IPS-18c (cell line): ENCODE measurements at regions not wholly inside any gene's neighbourhood (a gene's known extent, or its start where the extent isn't known, plus 50 kb on each side); places are given as distances from the start of the nearest gene placed in this dataset.
A peak's percentile ranks its signal among the peaks of the same experiment; 100 is the strongest.

ENCODE experiments used
- H3K4me3 ChIP-seq: 2 replicates; pipeline ENCODE4 v1.7.0; 2013; ENCODE audit warnings: low read depth, mild to moderate bottlenecking, low read length, moderate library complexity; ENCODE audit not compliant: insufficient read depth
- H3K9me3 ChIP-seq: one replicate; pipeline ENCODE4 v1.6.1; 2013; ENCODE audit warnings: mild to moderate bottlenecking, low read length, moderate library complexity; ENCODE audit not compliant: control insufficient read depth, insufficient read depth

- Histone ChIP-seq H3K4me3 (no peak overlapping the region), H3K9me3 (no peaks in the 10 kb centered on the region)
Measured at GRCh38 chr3:127472506-127472905, 118.0 kb downstream of the TPRA1 start.

DNA sequence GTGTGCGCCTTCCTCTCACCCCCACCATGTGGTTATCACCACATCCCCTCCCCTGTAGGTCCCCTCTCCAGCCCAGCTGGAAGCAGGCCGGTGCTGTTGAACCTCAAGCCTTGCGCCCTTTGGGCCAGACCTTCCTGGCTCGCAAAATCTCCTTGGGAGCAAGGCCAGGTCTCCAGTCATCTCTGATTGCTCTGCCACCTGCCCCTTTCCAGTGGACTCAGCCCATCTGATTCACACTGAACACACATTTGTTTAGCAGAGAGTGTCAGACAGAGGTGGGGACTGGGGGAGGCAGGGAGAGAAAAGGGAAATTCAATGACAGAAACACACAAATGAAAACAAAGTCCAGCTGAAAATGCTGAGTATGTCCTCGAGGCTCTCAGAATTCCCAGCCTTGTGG lies 119.4 kb downstream of the TPRA1 start:
- no peaks in the 10 kb centered on the region for H3K9me3 ChIP-seq
- H3K4me3 ChIP-seq: no peak overlapping the region

- Histone ChIP-seq H3K9me3 (no peaks in the 10 kb centered on the region), H3K4me3 (no peak overlapping the region)
Measured at GRCh38 chr3:127469760-127470159, 120.8 kb downstream of the TPRA1 start.

DNA sequence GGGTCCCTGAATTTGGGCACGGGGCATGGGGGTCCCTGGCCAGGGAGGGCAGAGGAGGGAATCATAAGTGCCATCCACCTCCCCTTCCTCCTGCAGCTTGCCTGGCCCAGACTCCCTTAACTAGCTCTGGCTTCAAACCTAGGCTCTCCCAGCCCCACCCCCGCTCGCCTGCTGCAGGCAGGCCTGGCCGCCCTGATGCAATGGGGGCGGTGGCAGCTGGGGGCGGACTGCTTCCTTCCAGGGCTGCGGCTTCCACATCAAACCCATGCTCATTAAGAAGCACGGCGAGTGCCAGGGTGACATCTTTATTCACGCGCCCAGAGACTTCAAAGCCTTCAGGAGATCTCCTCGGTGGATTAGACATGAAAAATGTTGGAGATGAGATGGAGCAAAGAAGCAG lies 123.1 kb downstream of the TPRA1 start:
- H3K9me3 ChIP-seq: no peaks in the 10 kb centered on the region
- H3K4me3 ChIP-seq: no peak overlapping the region

GRCh38 chr3:127464642-127465041 lies 125.9 kb downstream of the TPRA1 start:
- Histone ChIP-seq H3K9me3 (no peaks in the 10 kb centered on the region), H3K4me3 (no peak overlapping the region)

DNA sequence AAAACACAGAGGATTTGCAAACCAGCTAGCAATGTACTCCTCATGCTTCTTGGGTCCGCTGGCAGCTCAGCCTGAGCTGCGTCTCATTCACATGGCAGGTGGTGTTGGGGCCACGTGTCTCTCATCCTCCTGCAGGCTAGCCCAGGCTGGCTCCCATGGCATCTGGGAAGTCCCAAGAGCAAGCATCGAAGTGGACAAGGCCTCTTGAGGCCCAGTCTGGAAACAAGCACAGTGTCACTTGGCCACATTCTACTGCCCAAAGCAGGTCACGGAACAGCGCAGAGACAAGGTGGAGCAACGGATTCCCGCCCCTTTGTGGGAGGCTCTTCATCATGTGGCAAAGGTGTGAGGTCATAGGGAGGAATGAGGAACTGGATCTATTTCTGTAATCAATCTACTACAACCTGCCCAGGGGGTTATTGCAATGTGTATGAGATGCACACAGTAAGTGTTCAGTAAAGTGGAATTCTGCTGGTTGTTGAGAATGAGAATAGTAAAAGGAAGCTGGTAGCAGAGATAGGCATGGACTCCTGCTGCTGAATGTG lies 128.3 kb downstream of the TPRA1 start:
- H3K9me3 ChIP-seq: no peaks in the 10 kb centered on the region
- H3K4me3 ChIP-seq: no peak overlapping the region

- no peak overlapping the region for H3K4me3 ChIP-seq
- peaks cover 2% of the 10 kb centered on the region for H3K9me3 ChIP-seq
Measured at GRCh38 chr3:127461286-127461910, 129.1 kb downstream of the TPRA1 start.

GRCh38 chr3:127459891-127460290 lies 130.6 kb downstream of the TPRA1 start:
- Histone ChIP-seq H3K4me3 (no peak overlapping the region), H3K9me3 (peaks cover 2% of the 10 kb centered on the region)

DNA sequence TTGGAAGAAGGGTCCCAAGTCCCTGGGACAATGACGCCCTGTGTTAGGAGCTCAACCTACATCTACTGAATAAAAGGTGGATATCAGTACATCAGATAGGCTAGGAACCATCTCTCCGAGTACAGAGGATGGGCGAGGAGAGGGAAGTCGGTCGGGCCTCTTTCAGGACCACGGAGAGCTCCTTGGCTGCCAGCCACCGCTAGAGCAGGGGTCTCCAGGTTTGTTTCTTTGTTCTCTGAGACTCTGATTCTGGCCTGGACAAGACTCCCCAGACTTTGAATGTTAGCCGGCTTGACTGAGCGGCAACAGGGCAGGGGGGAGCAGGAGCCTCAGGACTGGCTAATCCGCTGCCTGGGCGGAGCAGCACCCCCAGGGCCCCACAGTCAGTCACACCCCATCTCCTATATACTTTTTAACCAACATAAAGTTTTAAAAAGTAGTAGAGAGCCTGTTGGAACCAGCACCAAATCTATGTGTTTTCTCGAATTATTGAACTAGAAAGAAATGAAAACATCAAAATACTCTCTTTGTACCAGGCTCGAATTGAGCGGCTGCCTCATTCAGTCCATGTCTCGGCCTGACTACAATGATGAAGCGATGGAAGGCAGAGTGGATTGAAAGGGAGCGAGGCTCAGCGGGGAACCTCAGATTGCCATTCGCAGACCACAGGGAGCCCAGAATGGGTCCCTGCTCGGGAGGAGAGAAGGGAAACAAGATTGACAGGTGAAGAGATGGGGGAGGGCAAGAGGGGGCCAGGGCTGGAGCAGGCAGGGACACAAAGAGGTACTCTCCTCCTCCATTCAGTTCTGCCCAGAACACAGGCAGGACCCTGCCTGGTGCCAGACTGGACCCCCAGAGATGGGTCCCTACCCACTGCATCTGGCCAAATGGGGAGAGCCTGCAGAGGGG lies 131.6 kb downstream of the TPRA1 start:
- Histone ChIP-seq H3K9me3 (peaks cover 2% of the 10 kb centered on the region), H3K4me3 (no peak overlapping the region; the same call in 1 of the 2 replicates)

- Histone ChIP-seq H3K9me3 (peaks cover 2% of the 10 kb centered on the region), H3K4me3 (no peak overlapping the region)
Measured at GRCh38 chr3:127457546-127458145, 132.9 kb downstream of the TPRA1 start.

- peaks cover 2% of the 10 kb centered on the region for H3K9me3 ChIP-seq
- peak overlapping the region; percentile 60 for H3K4me3 ChIP-seq
Measured at GRCh38 chr3:127457094-127457475, 133.4 kb downstream of the TPRA1 start.

- Histone ChIP-seq H3K9me3 (peaks cover 2% of the 10 kb centered on the region), H3K4me3 (peak overlapping the region; percentile 60; the same call in 1 of the 2 replicates)
Measured at GRCh38 chr3:127456471-127457093, 134.0 kb downstream of the TPRA1 start.

DNA sequence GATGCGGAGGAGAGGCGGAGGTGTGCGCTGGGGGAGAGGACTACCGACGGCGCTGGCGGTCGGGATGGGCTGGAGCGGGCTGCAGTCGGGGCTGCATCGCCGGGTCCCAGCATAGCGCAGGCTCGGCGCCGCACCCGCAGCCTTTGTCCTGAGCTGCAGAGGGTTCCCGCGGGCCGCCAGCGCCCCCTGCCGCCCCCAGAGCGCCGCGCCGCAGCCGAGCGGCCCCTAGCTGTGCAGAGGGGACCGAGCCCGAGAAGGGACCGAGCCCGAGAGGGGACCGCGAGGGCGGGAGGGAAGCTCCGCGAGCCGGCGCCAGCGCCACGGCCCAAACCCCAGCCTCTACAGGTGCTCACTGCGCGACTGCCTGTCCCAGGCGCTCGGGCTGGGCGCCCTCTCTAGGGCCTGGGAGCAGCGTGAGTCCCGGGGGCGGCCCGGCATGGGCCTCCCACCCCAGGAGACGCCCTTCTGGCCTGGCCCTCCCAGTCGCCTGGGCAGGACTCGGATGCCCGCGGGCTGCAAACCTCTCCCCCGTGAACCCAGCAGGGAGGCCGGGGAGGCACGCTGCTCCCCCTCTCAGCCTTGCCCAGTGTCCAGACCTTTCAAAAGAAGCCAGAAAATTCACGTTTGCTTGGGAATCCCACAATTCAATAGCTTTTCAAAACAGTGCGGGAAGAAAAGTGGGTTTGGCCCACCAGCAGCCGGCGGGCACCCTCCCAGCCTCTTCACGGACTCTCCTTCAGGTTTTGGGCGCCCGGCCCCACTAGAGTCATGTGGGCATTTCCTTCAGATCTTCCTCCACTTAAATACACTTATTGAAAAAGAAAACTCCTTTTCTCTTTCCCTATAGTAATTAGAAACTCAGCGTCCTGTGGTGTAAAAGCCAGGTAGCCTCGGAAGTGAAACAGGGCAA lies 134.7 kb downstream of the TPRA1 start:
- peaks cover 2% of the 10 kb centered on the region for H3K9me3 ChIP-seq
- H3K4me3 ChIP-seq: peak overlapping the region; percentile 60

DNA sequence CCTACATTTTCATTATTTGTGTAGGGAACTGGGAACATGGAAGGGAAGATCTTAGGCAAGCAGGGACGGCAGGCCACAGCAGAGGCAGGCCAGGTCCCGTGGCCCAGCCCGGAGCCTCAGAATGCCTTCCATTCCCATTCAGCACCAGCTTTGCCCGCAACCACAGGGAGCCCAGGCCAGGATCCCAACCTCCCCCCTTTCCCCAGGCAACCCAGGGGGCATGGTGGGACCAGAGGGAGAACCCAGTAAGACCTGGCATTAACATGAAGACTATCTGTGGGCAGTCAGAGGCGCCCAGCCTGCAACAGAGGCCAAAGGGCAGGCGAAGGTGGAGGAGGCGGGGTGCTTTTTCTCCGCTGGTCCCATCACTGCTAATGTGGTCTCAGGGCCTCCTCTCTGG lies 135.6 kb downstream of the TPRA1 start:
- peaks cover 5% of the 10 kb centered on the region for H3K9me3 ChIP-seq
- H3K4me3 ChIP-seq: no peak overlapping the region

DNA sequence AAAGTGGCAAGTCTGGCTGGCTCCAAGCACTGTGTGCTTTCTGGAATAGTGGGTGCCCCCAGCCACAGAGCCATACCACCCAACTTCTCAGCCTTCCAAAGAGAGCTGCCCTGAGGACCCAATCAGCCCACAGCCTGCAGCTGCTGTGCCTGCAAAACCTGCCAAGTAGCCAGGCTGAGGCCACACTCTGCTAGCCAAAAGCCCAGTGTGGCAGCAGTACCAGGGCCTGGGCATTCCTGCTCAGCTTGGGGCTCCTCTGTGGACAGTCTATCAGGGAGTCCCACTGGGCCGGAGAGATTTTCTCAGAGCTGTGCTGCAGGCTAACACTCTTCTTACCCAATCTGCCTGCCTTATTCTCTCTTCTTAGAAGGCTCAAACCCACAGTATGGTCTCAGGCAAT lies 136.5 kb downstream of the TPRA1 start:
- no peak overlapping the region for H3K4me3 ChIP-seq

GRCh38 chr3:127452321-127452821 lies 138.2 kb downstream of the TPRA1 start:
- H3K4me3 ChIP-seq: no peak overlapping the region
- H3K9me3 ChIP-seq: peaks cover 5% of the 10 kb centered on the region

More for the DNA sequence above, 136.5 kb downstream of the TPRA1 start:
- peaks cover 5% of the 10 kb centered on the region for H3K9me3 ChIP-seq
